SU-DHL-6 (cell line): ENCODE measurements at regions not wholly inside any gene's neighbourhood (a gene's known extent, or its start where the extent isn't known, plus 50 kb on each side); places are given as distances from the start of the nearest gene placed in this dataset.

ENCODE experiments used
- H2AFZ ChIP-seq: fragments of 200-600 bp; sonication (generic); 2 replicates; pipeline ENCODE4 v1.6.1; 2014; ENCODE audit warnings: low read depth, mild to moderate bottlenecking, moderate library complexity, mixed read lengths, antibody characterized with exemption, low read length; ENCODE audit not compliant: severe bottlenecking
- H3F3A ChIP-seq: fragments of 200-600 bp; shearing (Covaris generic); 2 replicates; pipeline ENCODE4 v1.6.0; 2016; ENCODE audit warnings: antibody characterized with exemption, mild to moderate bottlenecking; ENCODE audit not compliant: insufficient read depth
- H3K27ac ChIP-seq: fragments of 200-600 bp; sonication (generic); 2 replicates; pipeline ENCODE4 v1.5.1; 2016; ENCODE audit warnings: low read depth, mild to moderate bottlenecking, low read length, moderate library complexity, mixed read lengths
- H3K27me3 ChIP-seq: fragments of 200-600 bp; sonication (generic), shearing (Covaris generic); 2 replicates; pipeline ENCODE4 v1.6.0; 2014; ENCODE audit warnings: mild to moderate bottlenecking, low read length
- H3K36me3 ChIP-seq: fragments of 200-600 bp; sonication (generic); 2 replicates; pipeline ENCODE4 v1.6.1; 2014; ENCODE audit warnings: mild to moderate bottlenecking, low read length, mixed read lengths
- H3K4me2 ChIP-seq: fragments of 300-600, 200-600 bp; shearing (Covaris generic), sonication (generic); 2 replicates; pipeline ENCODE4 v1.6.0; 2014; ENCODE audit warnings: low read length, low read depth, mild to moderate bottlenecking; ENCODE audit not compliant: poor library complexity, severe bottlenecking
- H3K4me3 ChIP-seq: fragments of 200-600 bp; sonication (generic); 2 replicates; pipeline ENCODE4 v1.5.1; 2014; ENCODE audit warnings: antibody characterized with exemption, low read length, mild to moderate bottlenecking, mixed read lengths; ENCODE audit not compliant: insufficient read depth, poor library complexity, severe bottlenecking
- H3K79me2 ChIP-seq: fragments of 200-600 bp; sonication (generic); 2 replicates; pipeline ENCODE4 v1.6.1; 2014; ENCODE audit warnings: mild to moderate bottlenecking, low read length, moderate library complexity; ENCODE audit not compliant: insufficient read depth
- H3K9ac ChIP-seq: fragments of 200-600 bp; sonication (generic); 2 replicates; pipeline ENCODE4 v1.7.0; 2014; ENCODE audit warnings: mild to moderate bottlenecking, low read length
- H3K9me2 ChIP-seq: fragments of 200-600 bp; sonication (generic); replicated peaks from 2 replicates; pipeline ENCODE4 v1.6.1; 2014; ENCODE audit warnings: low read length; ENCODE audit not compliant: insufficient read depth
- H3K9me3 ChIP-seq: fragments of 200-600 bp; sonication (generic); 2 replicates; pipeline ENCODE4 v1.6.1; 2014; ENCODE audit warnings: low read length, mixed read lengths; ENCODE audit not compliant: insufficient read depth
- H4K20me1 ChIP-seq: fragments of 200-600 bp; sonication (generic); 2 replicates; pipeline ENCODE4 v1.6.1; 2014; ENCODE audit warnings: low read depth, mild to moderate bottlenecking, antibody characterized with exemption, low read length, moderate library complexity, mixed read lengths
- CTCF ChIP-seq: fragments of 200-600 bp; sonication (generic); IDR thresholded peaks from one replicate; pipeline ENCODE4 v1.5.1; 2017; ENCODE audit warnings: antibody characterized with exemption, mild to moderate bottlenecking, low read length, moderate library complexity; ENCODE audit not compliant: insufficient read depth, poor library complexity, severe bottlenecking
- EZH2phosphoT487 ChIP-seq: fragments of 200-600 bp; sonication (generic), shearing (Covaris generic); conservative IDR thresholded peaks from 2 replicates; pipeline ENCODE4 v1.6.1; 2018; ENCODE audit warnings: mild to moderate bottlenecking, antibody characterized with exemption, low read length, moderate library complexity, mixed read lengths

- H3K36me3 ChIP-seq = no peaks in the 10 kb centered on the region
- H3K27ac ChIP-seq = no peak overlapping the region
- no peaks in the 10 kb centered on the region for H3K9me2 ChIP-seq
- no peaks in the 10 kb centered on the region for H3K27me3 ChIP-seq
- H3K4me3 ChIP-seq = no peak overlapping the region
- no peak overlapping the region for H2AFZ ChIP-seq
- TF ChIP-seq EZH2phosphoT487 = no peak
- TF ChIP-seq CTCF = no peak
- no peak overlapping the region for H3K9ac ChIP-seq
- H4K20me1 ChIP-seq = no peaks in the 10 kb centered on the region
- H3K9me3 ChIP-seq = no peaks in the 10 kb centered on the region
- no peaks in the 10 kb centered on the region for H3K79me2 ChIP-seq
- no peaks in the 10 kb centered on the region for H3F3A ChIP-seq
- no peak overlapping the region for H3K4me2 ChIP-seq
Observed at GRCh38 chr10:130763071-130763470, 548.5 kb downstream of the TCERG1L start.

- no peaks in the 10 kb centered on the region for H4K20me1 ChIP-seq
- H3K4me3 ChIP-seq = no peak overlapping the region
- no peaks in the 10 kb centered on the region for H3K27me3 ChIP-seq
- no peaks in the 10 kb centered on the region for H3K9me2 ChIP-seq
- H3K9ac ChIP-seq = no peak overlapping the region
- no peaks in the 10 kb centered on the region for H3K36me3 ChIP-seq
- H3K27ac ChIP-seq = no peak overlapping the region
- H2AFZ ChIP-seq = no peak overlapping the region
- no peaks in the 10 kb centered on the region for H3K79me2 ChIP-seq
- TF ChIP-seq EZH2phosphoT487 (no peak), CTCF (no peak)
- H3K9me3 ChIP-seq = no peaks in the 10 kb centered on the region
- no peaks in the 10 kb centered on the region for H3F3A ChIP-seq
- no peak overlapping the region for H3K4me2 ChIP-seq
Observed at GRCh38 chr10:130763491-130763890, 548.0 kb downstream of the TCERG1L start.

GRCh38 chr10:130764651-130765050 lies 546.9 kb downstream of the TCERG1L start:
- Histone ChIP-seq H3K4me3 (no peak overlapping the region), H3F3A (no peaks in the 10 kb centered on the region), H3K9me3 (no peaks in the 10 kb centered on the region), H4K20me1 (no peaks in the 10 kb centered on the region), H3K9me2 (no peaks in the 10 kb centered on the region), H3K9ac (no peak overlapping the region), H3K27ac (no peak overlapping the region), H3K79me2 (no peaks in the 10 kb centered on the region), H2AFZ (no peak overlapping the region), H3K4me2 (no peak overlapping the region), H3K36me3 (no peaks in the 10 kb centered on the region), H3K27me3 (no peaks in the 10 kb centered on the region)
- TF ChIP-seq CTCF = no peak
- no peak for TF ChIP-seq EZH2phosphoT487
